Body of pancreas (tissue), 4 donors: ENCODE measurements at regions not wholly inside any gene's neighbourhood (a gene's known extent, or its start where the extent isn't known, plus 50 kb on each side); places are given as distances from the start of the nearest gene placed in this dataset.
"Not testable (repeated sequence)": the region's sequence is repeated elsewhere in the genome, so short reads cannot be mapped to it uniquely, and the experiment has no call there.

Source experiments
- ATAC-seq: fragments of 150-250 bp; one replicate; pipeline ENCODE4 v1.9.1; 2016
- DNase-seq, 4 donors: peaks; one replicate each; pipeline ENCODE4 v3.0.0-alpha.2; 2019
- H3K27ac ChIP-seq, 4 donors: fragments of 200-600 bp; sonication (generic); 1 replicate in 3 of 4; 2 replicates in 1 of 4; pipeline versions ENCODE4 v1.5.1 to v1.6.1; 2016 to 2019; ENCODE audit warnings: mild to moderate bottlenecking in 1 of 4, mixed read lengths in 1 of 4, moderate library complexity in 1 of 4
- H3K27me3 ChIP-seq, 2 donors: fragments of 200-600 bp; sonication (generic); one replicate each; pipeline ENCODE4 v1.6.0; 2016; ENCODE audit warnings: mild to moderate bottlenecking in 1 of 2
- H3K36me3 ChIP-seq, 2 donors: fragments of 200-600 bp; sonication (generic); replicated peaks in 1 of 2; 2 replicates each; pipeline ENCODE4 v1.5.1; 2016; ENCODE audit warnings: low read depth in 2 of 2; ENCODE audit not compliant: insufficient read depth in 1 of 2
- H3K4me1 ChIP-seq: fragments of 200-600 bp; sonication (generic); one replicate; pipeline ENCODE4 v1.6.0; 2016
- H3K4me3 ChIP-seq, 2 donors: fragments of 200-600 bp; sonication (generic); 1 replicate in 1 of 2; 2 replicates in 1 of 2; pipeline ENCODE4 v1.5.1; 2016 to 2019
- H3K9me3 ChIP-seq, 3 donors: fragments of 200-600 bp; sonication (generic); 1 replicate in 2 of 3; 2 replicates in 1 of 3; pipeline ENCODE4 v1.5.1; 2016
- POLR2A ChIP-seq, 3 donors: fragments of 450-650 bp; IDR thresholded peaks; one replicate each; pipeline ENCODE4 v1.6.1; 2016; ENCODE audit warnings: antibody characterized with exemption in 3 of 3, mild to moderate bottlenecking in 2 of 3
- WGBS, 2 donors: methylation state at CpG; one replicate each; pipeline ENCODE4 v1.1.5; 2017; 5-methylcytosine and 5-hydroxymethylcytosine counted together
- intact Hi-C: fragments of 100-400 bp; cut with DNase I; formaldehyde crosslinking; loops from one replicate; pipeline ENCODE4 v1.15.1; 2023
- TF ChIP-seq, protein P1 (sequence below), 7 experiments: fragments of 450-650 bp in 4 of 7; fragments of 200-600 bp in 3 of 7; sonication (generic) in 3 of 7; IDR thresholded peaks; one replicate each; pipeline ENCODE4 v1.5.1; 2016 to 2019; ENCODE audit warnings: antibody characterized with exemption in 7 of 7

DNA sequence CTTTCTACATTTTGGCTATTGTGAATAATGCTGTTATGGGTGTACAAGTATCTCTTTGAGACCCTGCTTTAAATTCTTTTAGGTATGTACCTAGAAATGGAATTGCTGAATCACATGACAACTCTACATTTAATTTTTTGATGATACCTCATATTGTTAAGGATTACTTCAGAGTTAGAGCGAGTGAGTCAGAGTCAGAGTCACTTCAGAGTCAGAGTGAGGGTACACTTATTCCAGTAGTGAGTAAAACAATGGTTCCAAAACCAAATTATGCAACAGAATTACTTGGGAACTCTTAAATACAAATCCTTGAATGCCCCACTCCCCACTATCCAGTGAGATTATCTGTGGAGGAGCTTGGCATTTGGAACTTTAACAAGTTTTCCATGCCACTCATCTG is 50.3 kb upstream of the SNRK start:
- 96 to 100% methylated on average over 1 of the region's 1 CpG for WGBS, 2 donors
- ATAC-seq: no peak
- intact Hi-C loops: no loop called here
- Histone ChIP-seq H3K36me3 (no peaks in the 10 kb centered on the region), H3K4me1 (peaks cover 10% of the 10 kb centered on the region), H3K27me3 (no peaks in the 10 kb centered on the region), H3K27ac (no peak overlapping the region), H3K9me3 (no peaks in the 10 kb centered on the region), H3K4me3 (no peak overlapping the region)
- TF ChIP-seq, protein P1, sequence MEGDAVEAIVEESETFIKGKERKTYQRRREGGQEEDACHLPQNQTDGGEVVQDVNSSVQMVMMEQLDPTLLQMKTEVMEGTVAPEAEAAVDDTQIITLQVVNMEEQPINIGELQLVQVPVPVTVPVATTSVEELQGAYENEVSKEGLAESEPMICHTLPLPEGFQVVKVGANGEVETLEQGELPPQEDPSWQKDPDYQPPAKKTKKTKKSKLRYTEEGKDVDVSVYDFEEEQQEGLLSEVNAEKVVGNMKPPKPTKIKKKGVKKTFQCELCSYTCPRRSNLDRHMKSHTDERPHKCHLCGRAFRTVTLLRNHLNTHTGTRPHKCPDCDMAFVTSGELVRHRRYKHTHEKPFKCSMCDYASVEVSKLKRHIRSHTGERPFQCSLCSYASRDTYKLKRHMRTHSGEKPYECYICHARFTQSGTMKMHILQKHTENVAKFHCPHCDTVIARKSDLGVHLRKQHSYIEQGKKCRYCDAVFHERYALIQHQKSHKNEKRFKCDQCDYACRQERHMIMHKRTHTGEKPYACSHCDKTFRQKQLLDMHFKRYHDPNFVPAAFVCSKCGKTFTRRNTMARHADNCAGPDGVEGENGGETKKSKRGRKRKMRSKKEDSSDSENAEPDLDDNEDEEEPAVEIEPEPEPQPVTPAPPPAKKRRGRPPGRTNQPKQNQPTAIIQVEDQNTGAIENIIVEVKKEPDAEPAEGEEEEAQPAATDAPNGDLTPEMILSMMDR (IDR thresholded peaks at IDR 0.05): no peak
- no peak for TF ChIP-seq POLR2A (IDR thresholded peaks at IDR 0.05)
- no peak for DNase-seq

DNA sequence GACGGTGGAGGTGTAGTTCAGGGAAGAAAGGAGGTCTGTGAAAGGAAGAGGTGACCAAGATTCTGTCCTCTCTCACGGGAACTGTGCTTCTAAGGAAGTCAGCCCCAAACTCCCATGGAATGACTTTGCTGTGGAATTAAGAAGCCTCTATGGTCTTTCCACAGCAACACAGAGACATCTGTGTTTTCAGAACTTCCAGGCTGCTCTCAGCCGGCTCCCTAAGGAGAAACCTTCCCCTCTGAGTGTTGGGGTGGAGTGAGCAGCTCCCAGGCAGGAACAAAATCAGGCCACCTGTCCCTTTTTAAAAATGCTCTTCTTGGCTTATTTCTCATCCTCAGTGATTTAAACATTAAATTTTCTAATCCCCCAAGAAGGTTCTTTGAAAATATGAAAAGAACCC is 53.3 kb upstream of the SNRK start:
- TF ChIP-seq, protein P1 (IDR thresholded peaks at IDR 0.05): no peak
- DNase-seq (no peak), ATAC-seq (no peak)
- intact Hi-C loops: no loop called here
- WGBS, 2 donors: 85 to 89% methylated on average over 3 of the region's 3 CpGs
- Histone ChIP-seq H3K4me3 (no peak overlapping the region), H3K27me3 (no peaks in the 10 kb centered on the region), H3K36me3 (no peaks in the 10 kb centered on the region), H3K9me3 (no peaks in the 10 kb centered on the region), H3K4me1 (peaks cover 10% of the 10 kb centered on the region), H3K27ac (no peak overlapping the region)

- Histone ChIP-seq H3K9me3 (peaks cover 0 to 8% (median 0%) of the 10 kb centered on the region in 3 donors), H3K27ac (no peak overlapping the region), H3K4me3 (no peak overlapping the region), H3K4me1 (peaks cover 10% of the 10 kb centered on the region), H3K27me3 (no peaks in the 10 kb centered on the region), H3K36me3 (no peaks in the 10 kb centered on the region)
- no peak for DNase-seq
- no peak for TF ChIP-seq POLR2A (IDR thresholded peaks at IDR 0.05)
- TF ChIP-seq, protein P1 (IDR thresholded peaks at IDR 0.05): no peak
- WGBS, 2 donors: 45 to 52% methylated on average over 6 of the region's 6 CpGs
- intact Hi-C loops: no loop called here
- ATAC-seq: no peak
These were observed 54.9 kb upstream of the SNRK start for GRCh38 chr3:43231276-43232000.

DNA sequence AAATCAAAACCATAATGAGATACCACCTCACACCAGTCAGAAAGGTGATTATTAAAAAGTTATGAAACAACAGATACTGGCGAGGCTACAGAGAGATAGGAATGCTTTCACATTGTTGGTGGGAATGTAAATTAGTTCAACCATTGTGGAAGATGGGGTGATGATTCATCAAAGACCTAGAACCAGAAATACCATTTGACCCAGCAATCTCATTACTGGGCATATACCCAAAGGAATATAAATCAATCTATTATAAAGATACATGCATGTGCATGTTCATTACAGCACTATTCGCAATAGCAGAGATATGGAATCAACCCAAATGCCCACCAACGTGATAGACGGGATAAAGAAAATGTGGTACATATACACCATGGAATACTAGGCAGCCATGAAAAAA is 56.5 kb upstream of the SNRK start:
- H3K4me3 ChIP-seq, H3K4me1 ChIP-seq, DNase-seq, intact Hi-C loops, ATAC-seq, H3K36me3 ChIP-seq, H3K27me3 ChIP-seq, H3K9me3 ChIP-seq, H3K27ac ChIP-seq: not testable (repeated sequence)
- WGBS, 2 donors: 92 to 95% methylated on average over 4 of the region's 4 CpGs

DNA sequence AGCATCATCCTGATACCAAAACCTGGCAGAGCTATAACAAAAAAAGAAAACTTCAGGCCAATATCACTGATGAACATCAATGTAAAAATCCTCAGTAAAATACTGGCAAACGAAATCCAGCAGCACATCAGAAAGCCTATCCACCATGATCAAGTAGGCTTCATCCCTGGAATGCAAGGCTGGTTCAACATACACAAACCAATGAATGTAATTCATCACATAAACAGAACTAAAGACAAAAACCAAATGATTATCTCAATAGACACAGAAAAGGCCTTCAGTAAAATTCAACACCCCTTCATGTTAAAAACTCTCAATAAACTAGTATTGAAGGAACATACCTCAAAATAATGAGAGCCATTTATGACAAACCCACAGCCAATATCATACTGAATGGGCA is 58.7 kb upstream of the SNRK start:
- H3K4me1 ChIP-seq, H3K27me3 ChIP-seq, H3K9me3 ChIP-seq, DNase-seq, H3K36me3 ChIP-seq, intact Hi-C loops, ATAC-seq, H3K4me3 ChIP-seq, H3K27ac ChIP-seq: not testable (repeated sequence)
- WGBS, 2 donors: 70 to 94% methylated on average over 1 of the region's 1 CpG
